B cell (primary cell): ENCODE measurements at regions not wholly inside any gene's neighbourhood (a gene's known extent, or its start where the extent isn't known, plus 50 kb on each side); places are given as distances from the start of the nearest gene placed in this dataset.

Experiments used
- ATAC-seq: fragments of 200-7000 bp; cut with Tn5 transposase; one replicate; pipeline ENCODE4 v1.10.0; 2021; ENCODE audit warnings: low read depth, mild to moderate bottlenecking, moderate number of reproducible peaks, moderate library complexity
- CTCF ChIA-PET: fragments of 350-600 bp; sonication (Branson Sonifier 250); formaldehyde crosslinking; loops from one replicate; lab custom pipeline; 2021; ENCODE audit warnings: antibody characterized with exemption, inconsistent platforms; lab: Charles Lee
- POLR2A ChIA-PET: fragments of 350-600 bp; sonication (Branson Sonifier 250); formaldehyde crosslinking; loops from one replicate; lab custom pipeline; 2021; ENCODE audit warnings: antibody characterized with exemption; lab: Charles Lee
- DNase-seq: peaks from one replicate; pipeline ENCODE4 v3.0.0; 2013
- H2AFZ ChIP-seq: 2 replicates; pipeline ENCODE4 v1.6.1; 2012; ENCODE audit warnings: mild to moderate bottlenecking, low read depth, low read length; ENCODE audit not compliant: insufficient read depth, poor library complexity, severe bottlenecking
- H3K27ac ChIP-seq, 2 donors: 1 replicate in 1 of 2; 2 replicates in 1 of 2; pipeline ENCODE4 v1.5.1; 2012 to 2013; ENCODE audit warnings: low read length in 2 of 2, mild to moderate bottlenecking in 2 of 2, moderate library complexity in 1 of 2
- H3K27me3 ChIP-seq, 4 experiments: fragments of 200-600 bp in 1 of 4; sonication (generic) in 1 of 4; replicated peaks in 1 of 4; 1 replicate in 2 of 4; 2 replicates in 2 of 4; pipeline versions ENCODE4 v1.6.1 to v1.7.0; 2013 to 2016; ENCODE audit warnings: low read length in 3 of 4, mild to moderate bottlenecking in 2 of 4, mixed read lengths in 1 of 4, moderate library complexity in 1 of 4; ENCODE audit not compliant: insufficient read depth in 4 of 4, control insufficient read depth in 3 of 4; ENCODE audit errors: control extremely low read depth in 1 of 4
- H3K36me3 ChIP-seq, 2 experiments: replicated peaks in 1 of 2; 1 replicate in 1 of 2; 2 replicates in 1 of 2; pipeline versions ENCODE4 v1.6.1 to v1.7.1; 2013; ENCODE audit warnings: low read length in 1 of 2; ENCODE audit not compliant: insufficient read depth in 2 of 2, control insufficient read depth in 1 of 2; ENCODE audit errors: control extremely low read depth in 1 of 2, extremely low read depth in 1 of 2
- H3K4me1 ChIP-seq, 2 donors: fragments of 200-600 bp in 1 of 2; sonication (generic) in 1 of 2; 1 replicate in 1 of 2; 2 replicates in 1 of 2; pipeline versions ENCODE4 v1.5.1 to v1.6.1; 2013 to 2017; ENCODE audit warnings: low read length in 2 of 2; ENCODE audit not compliant: control insufficient read depth in 2 of 2, insufficient read depth in 2 of 2
- H3K4me2 ChIP-seq: replicated peaks from 2 replicates; pipeline ENCODE3; 2012; ENCODE audit warnings: mild to moderate bottlenecking, low read depth, low read length; ENCODE audit not compliant: poor library complexity, severe bottlenecking
- H3K4me3 ChIP-seq, 5 experiments: fragments of 200-600 bp in 1 of 5; sonication (generic) in 1 of 5; 1 replicate in 3 of 5; 2 replicates in 2 of 5; pipeline versions ENCODE4 v1.5.1 to v1.7.0; 2011 to 2016; ENCODE audit warnings: low read length in 4 of 5, mild to moderate bottlenecking in 4 of 5, low read depth in 2 of 5, control low read depth in 1 of 5, moderate library complexity in 1 of 5; ENCODE audit not compliant: insufficient read depth in 1 of 5; ENCODE audit errors: control extremely low read depth in 1 of 5, extremely low read depth in 1 of 5
- H3K79me2 ChIP-seq: fragments of 200-600 bp; sonication (generic); one replicate; pipeline ENCODE4 v1.6.0; 2016; ENCODE audit warnings: low read length; ENCODE audit not compliant: control insufficient read depth, insufficient read depth
- H3K9ac ChIP-seq: fragments of 200-600 bp; sonication (generic); 2 replicates; pipeline ENCODE4 v1.6.1; 2017; ENCODE audit warnings: mild to moderate bottlenecking, low read length, moderate library complexity
- H3K9me3 ChIP-seq, 3 donors: one replicate each; pipeline versions ENCODE4 v1.6.1 to v1.7.1; 2013; ENCODE audit warnings: low read length in 2 of 3; ENCODE audit not compliant: control insufficient read depth in 2 of 3, insufficient read depth in 1 of 3; ENCODE audit errors: control extremely low read depth in 1 of 3
- H4K20me1 ChIP-seq: 2 replicates; pipeline ENCODE4 v1.6.0; 2012; ENCODE audit warnings: mild to moderate bottlenecking, low read length; ENCODE audit not compliant: insufficient read depth, control insufficient read depth, poor library complexity, severe bottlenecking
- H3K27ac Mint-ChIP-seq: one replicate; pipeline ENCODE4 v1.8.0; 2021; ENCODE audit warnings: mixed read lengths
- H3K27me3 Mint-ChIP-seq: one replicate; pipeline ENCODE4 v1.8.0; 2021; ENCODE audit warnings: mixed read lengths
- H3K4me1 Mint-ChIP-seq: one replicate; pipeline ENCODE4 v1.8.0; 2021; ENCODE audit warnings: mixed read lengths
- H3K4me3 Mint-ChIP-seq: one replicate; pipeline ENCODE4 v1.8.0; 2021; ENCODE audit warnings: mixed read lengths
- H3K9me3 Mint-ChIP-seq: one replicate; pipeline ENCODE4 v1.8.0; 2022; ENCODE audit warnings: mixed read lengths; ENCODE audit not compliant: insufficient read depth
- EZH2 ChIP-seq: IDR thresholded peaks from 2 replicates; pipeline ENCODE4 v1.6.1; 2012; ENCODE audit warnings: borderline replicate concordance, low read depth, mild to moderate bottlenecking, moderate library complexity, low read length; ENCODE audit not compliant: insufficient read depth, poor library complexity, severe bottlenecking
- WGBS: methylation state at CpG from one replicate; pipeline ENCODE4 v1.1.5; 2013; ENCODE audit warnings: missing lambda C conversion rate; ENCODE audit not compliant: insufficient coverage; 5-methylcytosine and 5-hydroxymethylcytosine counted together
- intact Hi-C: fragments of 100-400 bp; cut with micrococcal nuclease; formaldehyde crosslinking; loops from one replicate; pipeline ENCODE4 v1.10.0; 2022
- TF ChIP-seq, protein P1 (sequence below): fragments of 200-600 bp; IDR thresholded peaks from one replicate; pipeline ENCODE4 v1.8.0; 2022; ENCODE audit warnings: antibody characterized with exemption, mild to moderate bottlenecking

DNA sequence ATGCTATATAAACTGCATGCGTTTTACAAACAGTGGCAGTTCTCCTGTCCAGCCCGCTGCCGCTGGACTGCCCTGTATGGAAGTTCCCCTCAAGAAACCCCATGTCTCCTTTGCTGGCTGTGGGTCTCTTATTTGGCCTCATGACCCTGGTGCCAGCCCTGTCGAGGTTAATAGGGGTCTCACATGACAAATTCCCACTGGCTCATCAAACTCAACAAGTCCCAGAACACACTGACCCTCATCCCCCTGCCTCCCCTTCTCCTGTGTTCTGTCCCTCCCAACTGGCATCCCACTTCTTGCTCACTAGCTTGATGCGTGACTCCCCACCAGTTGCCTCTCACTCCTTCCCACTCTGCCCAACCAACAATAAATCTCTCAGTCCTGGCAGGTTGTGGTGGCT lies 137.6 kb upstream of the HS6ST1 start:
- H3K4me1 Mint-ChIP-seq: no peaks in the 10 kb centered on the region
- TF ChIP-seq EZH2: no peak
- TF ChIP-seq, protein P1, sequence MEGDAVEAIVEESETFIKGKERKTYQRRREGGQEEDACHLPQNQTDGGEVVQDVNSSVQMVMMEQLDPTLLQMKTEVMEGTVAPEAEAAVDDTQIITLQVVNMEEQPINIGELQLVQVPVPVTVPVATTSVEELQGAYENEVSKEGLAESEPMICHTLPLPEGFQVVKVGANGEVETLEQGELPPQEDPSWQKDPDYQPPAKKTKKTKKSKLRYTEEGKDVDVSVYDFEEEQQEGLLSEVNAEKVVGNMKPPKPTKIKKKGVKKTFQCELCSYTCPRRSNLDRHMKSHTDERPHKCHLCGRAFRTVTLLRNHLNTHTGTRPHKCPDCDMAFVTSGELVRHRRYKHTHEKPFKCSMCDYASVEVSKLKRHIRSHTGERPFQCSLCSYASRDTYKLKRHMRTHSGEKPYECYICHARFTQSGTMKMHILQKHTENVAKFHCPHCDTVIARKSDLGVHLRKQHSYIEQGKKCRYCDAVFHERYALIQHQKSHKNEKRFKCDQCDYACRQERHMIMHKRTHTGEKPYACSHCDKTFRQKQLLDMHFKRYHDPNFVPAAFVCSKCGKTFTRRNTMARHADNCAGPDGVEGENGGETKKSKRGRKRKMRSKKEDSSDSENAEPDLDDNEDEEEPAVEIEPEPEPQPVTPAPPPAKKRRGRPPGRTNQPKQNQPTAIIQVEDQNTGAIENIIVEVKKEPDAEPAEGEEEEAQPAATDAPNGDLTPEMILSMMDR: no peak
- POLR2A ChIA-PET: no interaction called here
- H3K27me3 Mint-ChIP-seq: peaks cover 18% of the 10 kb centered on the region
- intact Hi-C loops: no loop called here
- no peaks in the 10 kb centered on the region for H3K36me3 ChIP-seq
- ATAC-seq: no peak
- 78% methylated on average over 5 of the region's 5 CpGs for WGBS
- no peaks in the 10 kb centered on the region for H3K4me1 ChIP-seq
- DNase-seq: no peak
- H3K9me3 ChIP-seq: peaks cover 0 to 8% (median 2%) of the 10 kb centered on the region in 3 donors
- CTCF ChIA-PET: interaction anchor here (0.6 kb wide), 1 partner anchor 1314 kb away, joined by 7 read pairs; no protein-coding TSS in a partner anchor
- no peak overlapping the region for H3K4me2 ChIP-seq
- no peaks in the 10 kb centered on the region for H3K9me3 Mint-ChIP-seq
- no peak overlapping the region for H3K27ac Mint-ChIP-seq
- no peaks in the 10 kb centered on the region for H4K20me1 ChIP-seq
- no peak overlapping the region for H3K4me3 ChIP-seq
- no peak overlapping the region for H2AFZ ChIP-seq
- H3K27me3 ChIP-seq: peaks cover 0 to 3% (median 0%) of the 10 kb centered on the region in 4 experiments
- no peak overlapping the region for H3K4me3 Mint-ChIP-seq
- H3K9ac ChIP-seq: no peak overlapping the region
- H3K27ac ChIP-seq: no peak overlapping the region
- no peaks in the 10 kb centered on the region for H3K79me2 ChIP-seq

DNA sequence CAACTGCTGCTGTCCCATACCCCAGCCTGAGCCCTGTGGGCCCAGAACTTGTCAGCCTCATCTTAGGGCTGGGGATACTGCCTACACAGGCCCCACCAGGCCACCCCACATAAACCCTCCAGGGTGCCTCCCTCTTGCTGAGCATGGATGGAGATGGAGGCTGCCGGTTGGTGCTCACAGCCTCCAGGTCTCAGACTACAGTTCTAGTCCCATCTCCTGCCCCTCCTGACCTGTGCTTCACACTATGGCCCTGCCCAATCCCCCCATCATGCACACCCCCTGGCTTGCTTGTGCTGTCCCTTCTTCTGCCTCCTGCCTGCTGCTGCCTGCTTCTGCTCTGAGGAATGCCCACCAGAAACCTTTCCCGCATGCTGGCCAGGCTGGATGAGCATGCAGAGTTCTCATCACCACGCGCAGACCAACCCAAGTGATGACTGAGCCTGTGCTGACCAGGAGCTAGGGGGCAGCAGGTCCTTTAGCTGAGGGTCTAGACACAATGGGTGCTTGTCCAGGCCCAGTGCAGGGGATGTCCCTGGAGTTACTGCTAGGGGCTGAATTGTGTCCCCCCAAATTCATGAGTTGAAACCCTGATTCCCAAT lies 138.4 kb upstream of the HS6ST1 start:
- CTCF ChIA-PET: no interaction called here
- Histone ChIP-seq H3K4me1 (no peaks in the 10 kb centered on the region), H3K79me2 (no peaks in the 10 kb centered on the region), H3K9ac (no peak overlapping the region), H3K36me3 (no peaks in the 10 kb centered on the region), H4K20me1 (no peaks in the 10 kb centered on the region), H2AFZ (no peak overlapping the region), H3K4me2 (no peak overlapping the region), H3K27me3 (peaks cover 0 to 3% (median 0%) of the 10 kb centered on the region in 4 experiments), H3K27ac (no peak overlapping the region), H3K9me3 (peaks cover 0 to 8% (median 2%) of the 10 kb centered on the region in 3 donors), H3K4me3 (no peak overlapping the region)
- POLR2A ChIA-PET: no interaction called here
- Mint-ChIP-seq H3K4me3 (no peak overlapping the region), H3K9me3 (no peaks in the 10 kb centered on the region), H3K27me3 (peaks cover 18% of the 10 kb centered on the region), H3K27ac (no peak overlapping the region), H3K4me1 (no peaks in the 10 kb centered on the region)
- intact Hi-C loops: no loop called here
- ATAC-seq (no peak), DNase-seq (no peak)
- WGBS: 99% methylated on average over 4 of the region's 4 CpGs
- TF ChIP-seq, protein P1: no peak
- TF ChIP-seq EZH2: no peak
